ENCODE measurements at regions not wholly inside any gene's neighbourhood (a gene's known extent, or its start where the extent isn't known, plus 50 kb on each side); places are given as distances from the start of the nearest gene placed in this dataset.

DNA sequence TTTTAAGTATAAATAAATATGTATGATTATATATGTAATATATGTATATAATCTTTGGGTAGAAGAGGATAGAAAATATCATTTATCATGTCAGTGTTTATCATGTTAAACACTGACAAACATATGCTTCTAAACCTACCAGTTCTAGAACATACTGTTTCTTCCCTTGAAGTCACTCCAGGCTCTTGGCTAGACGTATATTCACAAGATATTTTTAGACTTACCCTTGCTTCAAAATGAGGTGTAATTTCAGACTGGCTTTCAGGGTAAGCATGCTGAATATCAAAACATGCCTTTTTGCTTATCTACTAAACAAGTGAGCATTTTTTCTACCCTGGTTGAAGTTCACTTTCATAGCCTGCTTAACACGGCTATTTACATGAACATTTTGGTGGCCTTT lies 642.4 kb upstream of the PKDCC start:
- TF ChIP-seq, protein P1, sequence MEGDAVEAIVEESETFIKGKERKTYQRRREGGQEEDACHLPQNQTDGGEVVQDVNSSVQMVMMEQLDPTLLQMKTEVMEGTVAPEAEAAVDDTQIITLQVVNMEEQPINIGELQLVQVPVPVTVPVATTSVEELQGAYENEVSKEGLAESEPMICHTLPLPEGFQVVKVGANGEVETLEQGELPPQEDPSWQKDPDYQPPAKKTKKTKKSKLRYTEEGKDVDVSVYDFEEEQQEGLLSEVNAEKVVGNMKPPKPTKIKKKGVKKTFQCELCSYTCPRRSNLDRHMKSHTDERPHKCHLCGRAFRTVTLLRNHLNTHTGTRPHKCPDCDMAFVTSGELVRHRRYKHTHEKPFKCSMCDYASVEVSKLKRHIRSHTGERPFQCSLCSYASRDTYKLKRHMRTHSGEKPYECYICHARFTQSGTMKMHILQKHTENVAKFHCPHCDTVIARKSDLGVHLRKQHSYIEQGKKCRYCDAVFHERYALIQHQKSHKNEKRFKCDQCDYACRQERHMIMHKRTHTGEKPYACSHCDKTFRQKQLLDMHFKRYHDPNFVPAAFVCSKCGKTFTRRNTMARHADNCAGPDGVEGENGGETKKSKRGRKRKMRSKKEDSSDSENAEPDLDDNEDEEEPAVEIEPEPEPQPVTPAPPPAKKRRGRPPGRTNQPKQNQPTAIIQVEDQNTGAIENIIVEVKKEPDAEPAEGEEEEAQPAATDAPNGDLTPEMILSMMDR (IDR thresholded peaks at IDR 0.05), result no peak
- no peak for TF ChIP-seq POLR2A (IDR thresholded peaks at IDR 0.05)

All from thyroid gland (tissue), 4 donors.